Activated T-helper 1 cell treated with anti-CD3 and anti-CD28 coated beads, Interleukin-12 subunit alpha, Interleukin-12 subunit beta, Interleukin-2, Interleukin-4 antibody, amounts not matched to agents 30 ng/mL and 10 ng/mL and 1 ng/mL, durations not matched to agents 14 hours and 24 hours and 36 hours (primary cell): ENCODE measurements at regions not wholly inside any gene's neighbourhood (a gene's known extent, or its start where the extent isn't known, plus 50 kb on each side); places are given as distances from the start of the nearest gene placed in this dataset.

Source experiments
- DNase-seq: peaks from one replicate; pipeline ENCODE4 v3.0.0; 2021; ENCODE audit warnings: low spot score
- H3K27ac Mint-ChIP-seq: one replicate; pipeline ENCODE4 v1.8.0; 2021; ENCODE audit warnings: mild to moderate bottlenecking, mixed read lengths
- H3K27me3 Mint-ChIP-seq: one replicate; pipeline ENCODE4 v1.8.0; 2022; ENCODE audit warnings: mild to moderate bottlenecking, moderate library complexity, mixed read lengths; ENCODE audit not compliant: insufficient read depth
- H3K36me3 Mint-ChIP-seq: one replicate; pipeline ENCODE4 v1.8.0; 2021; ENCODE audit warnings: low read depth, mixed read lengths
- H3K4me1 Mint-ChIP-seq: one replicate; pipeline ENCODE4 v1.8.0; 2021; ENCODE audit warnings: low read depth, mixed read lengths
- H3K4me3 Mint-ChIP-seq: one replicate; pipeline ENCODE4 v1.8.0; 2021; ENCODE audit warnings: mild to moderate bottlenecking, moderate library complexity, mixed read lengths
- H3K9me3 Mint-ChIP-seq: one replicate; pipeline ENCODE4 v1.8.0; 2021; ENCODE audit warnings: mixed read lengths
- intact Hi-C: fragments of 100-400 bp; cut with micrococcal nuclease; formaldehyde crosslinking; loops from one replicate; pipeline ENCODE4 v1.15.1; 2024

- Mint-ChIP-seq H3K27me3 (no peaks in the 10 kb centered on the region), H3K4me1 (no peaks in the 10 kb centered on the region), H3K36me3 (no peaks in the 10 kb centered on the region), H3K4me3 (no peak overlapping the region), H3K9me3 (peaks cover 7% of the 10 kb centered on the region), H3K27ac (no peak overlapping the region)
- intact Hi-C loops, result no loop called here
- DNase-seq, result no peak
Observed at GRCh38 chr18:78101091-78101490, 851.4 kb downstream of the GALR1 start.

- no peak overlapping the region for H3K27ac Mint-ChIP-seq
- intact Hi-C loops, result no loop called here
- H3K9me3 Mint-ChIP-seq, result peaks cover 3% of the 10 kb centered on the region
- no peaks in the 10 kb centered on the region for H3K4me1 Mint-ChIP-seq
- DNase-seq, result no peak
- H3K4me3 Mint-ChIP-seq, result no peak overlapping the region
- no peaks in the 10 kb centered on the region for H3K27me3 Mint-ChIP-seq
- no peaks in the 10 kb centered on the region for H3K36me3 Mint-ChIP-seq
Observed at GRCh38 chr18:78102135-78102534, 852.5 kb downstream of the GALR1 start.

GRCh38 chr18:78105611-78106010, 856.0 kb downstream of the GALR1 start:
- intact Hi-C loops, result no loop called here
- Mint-ChIP-seq H3K4me3 (no peak overlapping the region), H3K9me3 (no peaks in the 10 kb centered on the region), H3K27me3 (no peaks in the 10 kb centered on the region), H3K27ac (no peak overlapping the region), H3K36me3 (no peaks in the 10 kb centered on the region), H3K4me1 (no peaks in the 10 kb centered on the region)
- no peak for DNase-seq

- intact Hi-C loops, result no loop called here
- no peaks in the 10 kb centered on the region for H3K36me3 Mint-ChIP-seq
- no peaks in the 10 kb centered on the region for H3K27me3 Mint-ChIP-seq
- H3K4me1 Mint-ChIP-seq, result no peaks in the 10 kb centered on the region
- no peak for DNase-seq
- H3K27ac Mint-ChIP-seq, result no peak overlapping the region
- no peaks in the 10 kb centered on the region for H3K9me3 Mint-ChIP-seq
- H3K4me3 Mint-ChIP-seq, result no peak overlapping the region
Observed at GRCh38 chr18:78106946-78107345, 857.3 kb downstream of the GALR1 start.

- Mint-ChIP-seq H3K27ac (no peak overlapping the region), H3K27me3 (no peaks in the 10 kb centered on the region), H3K4me3 (no peak overlapping the region), H3K4me1 (no peaks in the 10 kb centered on the region), H3K9me3 (no peaks in the 10 kb centered on the region), H3K36me3 (no peaks in the 10 kb centered on the region)
- intact Hi-C loops, result no loop called here
- DNase-seq, result no peak
Observed at GRCh38 chr18:78107363-78107762, 857.7 kb downstream of the GALR1 start.

GRCh38 chr18:78108554-78108953, 858.9 kb downstream of the GALR1 start:
- no peak for DNase-seq
- H3K27ac Mint-ChIP-seq, result no peak overlapping the region
- no peaks in the 10 kb centered on the region for H3K9me3 Mint-ChIP-seq
- H3K36me3 Mint-ChIP-seq, result no peaks in the 10 kb centered on the region
- H3K27me3 Mint-ChIP-seq, result no peaks in the 10 kb centered on the region
- H3K4me1 Mint-ChIP-seq, result no peaks in the 10 kb centered on the region
- intact Hi-C loops, result no loop called here
- no peak overlapping the region for H3K4me3 Mint-ChIP-seq

GRCh38 chr18:78113136-78113939, 863.7 kb downstream of the GALR1 start:
- no peak for DNase-seq
- H3K9me3 Mint-ChIP-seq, result no peaks in the 10 kb centered on the region
- intact Hi-C loops, result no loop called here
- H3K27ac Mint-ChIP-seq, result no peak overlapping the region
- H3K4me3 Mint-ChIP-seq, result no peak overlapping the region
- no peaks in the 10 kb centered on the region for H3K4me1 Mint-ChIP-seq
- no peaks in the 10 kb centered on the region for H3K36me3 Mint-ChIP-seq
- H3K27me3 Mint-ChIP-seq, result no peaks in the 10 kb centered on the region

- no peaks in the 10 kb centered on the region for H3K36me3 Mint-ChIP-seq
- H3K4me1 Mint-ChIP-seq, result no peaks in the 10 kb centered on the region
- H3K4me3 Mint-ChIP-seq, result no peak overlapping the region
- no peak for DNase-seq
- H3K27me3 Mint-ChIP-seq, result no peaks in the 10 kb centered on the region
- intact Hi-C loops, result no loop called here
- H3K9me3 Mint-ChIP-seq, result no peaks in the 10 kb centered on the region
- H3K27ac Mint-ChIP-seq, result no peak overlapping the region
Observed at GRCh38 chr18:78113940-78114251, 864.2 kb downstream of the GALR1 start.

- no peak overlapping the region for H3K4me3 Mint-ChIP-seq
- intact Hi-C loops, result no loop called here
- no peak for DNase-seq
- no peaks in the 10 kb centered on the region for H3K36me3 Mint-ChIP-seq
- no peak overlapping the region for H3K27ac Mint-ChIP-seq
- H3K9me3 Mint-ChIP-seq, result no peaks in the 10 kb centered on the region
- no peaks in the 10 kb centered on the region for H3K4me1 Mint-ChIP-seq
- no peaks in the 10 kb centered on the region for H3K27me3 Mint-ChIP-seq
Observed at GRCh38 chr18:78115896-78116561, 863.6 kb upstream of the SALL3 start.

GRCh38 chr18:78123144-78123909, 856.3 kb upstream of the SALL3 start:
- intact Hi-C loops, result no loop called here
- Mint-ChIP-seq H3K9me3 (peaks cover 29% of the 10 kb centered on the region), H3K4me1 (no peaks in the 10 kb centered on the region), H3K27ac (no peak overlapping the region), H3K4me3 (no peak overlapping the region), H3K36me3 (no peaks in the 10 kb centered on the region), H3K27me3 (no peaks in the 10 kb centered on the region)
- no peak for DNase-seq

- intact Hi-C loops, result no loop called here
- no peak for DNase-seq
- H3K4me1 Mint-ChIP-seq, result no peaks in the 10 kb centered on the region
- no peaks in the 10 kb centered on the region for H3K36me3 Mint-ChIP-seq
- H3K27me3 Mint-ChIP-seq, result no peaks in the 10 kb centered on the region
- H3K27ac Mint-ChIP-seq, result no peak overlapping the region
- no peak overlapping the region for H3K4me3 Mint-ChIP-seq
- peaks cover 29% of the 10 kb centered on the region for H3K9me3 Mint-ChIP-seq
Observed at GRCh38 chr18:78123926-78124797, 855.5 kb upstream of the SALL3 start.

GRCh38 chr18:78125206-78125896, 854.3 kb upstream of the SALL3 start:
- Mint-ChIP-seq H3K27ac (no peak overlapping the region), H3K4me3 (no peak overlapping the region), H3K27me3 (no peaks in the 10 kb centered on the region), H3K36me3 (no peaks in the 10 kb centered on the region), H3K9me3 (peaks cover 29% of the 10 kb centered on the region), H3K4me1 (no peaks in the 10 kb centered on the region)
- DNase-seq, result no peak
- intact Hi-C loops, result no loop called here
